ENCODE measurements at regions not wholly inside any gene's neighbourhood (a gene's known extent, or its start where the extent isn't known, plus 50 kb on each side); places are given as distances from the start of the nearest gene placed in this dataset.
A peak's percentile ranks its signal among the peaks of the same experiment; 100 is the strongest.

DNA sequence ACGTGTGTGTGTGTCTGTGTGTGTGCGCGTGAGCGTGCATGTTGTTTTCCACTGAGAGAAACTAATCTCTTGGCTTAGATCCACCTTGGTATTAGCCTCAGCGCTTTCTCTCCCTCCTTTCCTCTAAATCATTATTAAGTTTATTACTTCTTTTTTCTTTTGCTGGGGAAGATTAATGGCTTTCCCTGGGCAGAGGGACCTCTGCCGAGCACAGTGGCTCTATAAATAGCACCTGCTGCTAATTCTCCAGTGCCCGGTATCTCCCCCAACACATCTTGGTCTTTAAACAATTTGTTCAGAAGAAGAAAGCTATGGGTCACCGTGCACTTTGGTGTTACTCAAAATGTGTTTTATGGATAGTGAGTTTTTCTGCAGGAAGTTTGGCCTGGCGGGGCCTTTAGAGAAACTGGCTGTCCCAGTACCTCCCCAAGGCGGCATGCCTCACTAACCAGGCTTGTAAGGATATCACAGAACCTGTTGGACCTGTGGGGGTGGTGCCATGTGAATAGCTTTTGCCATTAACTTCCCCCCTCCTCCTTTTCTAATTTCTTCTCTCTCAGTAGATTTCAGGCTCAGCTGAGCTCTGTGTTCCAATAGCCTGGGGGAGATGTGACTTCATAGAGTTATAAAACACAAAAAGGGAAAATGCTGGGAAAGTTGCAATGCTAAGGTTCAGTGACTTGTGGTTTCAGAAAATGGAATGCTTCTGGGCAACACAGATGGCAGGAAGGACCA is 70.1 kb upstream of the RAB11FIP2 start:
- Histone ChIP-seq H2AFZ (ENCODE audit: low read length) (no peak overlapping the region), H3K27ac (ENCODE audit: low read depth, low read length) (no peak overlapping the region), H3K27me3 (ENCODE audit: insufficient read depth, low read length) (no peaks in the 10 kb centered on the region), H3K4me3 (ENCODE audit: insufficient read depth, low read length) (no peak overlapping the region), H3K79me2 (ENCODE audit: insufficient read depth, low read length) (no peaks in the 10 kb centered on the region), H3K9me3 (ENCODE audit: low read depth, low read length) (no peaks in the 10 kb centered on the region), H3K36me3 (ENCODE audit: insufficient read depth, low read length) (no peaks in the 10 kb centered on the region), H4K20me1 (ENCODE audit: insufficient read depth, low read length) (no peaks in the 10 kb centered on the region), H3K4me1 (ENCODE audit: insufficient read depth, low read length) (no peaks in the 10 kb centered on the region), H3K4me2 (ENCODE audit: insufficient read depth, low read length) (no peak overlapping the region)
- DNase-seq (ENCODE audit: insufficient read length, low spot score, missing footprints): no peak
- TF ChIP-seq, protein P1, sequence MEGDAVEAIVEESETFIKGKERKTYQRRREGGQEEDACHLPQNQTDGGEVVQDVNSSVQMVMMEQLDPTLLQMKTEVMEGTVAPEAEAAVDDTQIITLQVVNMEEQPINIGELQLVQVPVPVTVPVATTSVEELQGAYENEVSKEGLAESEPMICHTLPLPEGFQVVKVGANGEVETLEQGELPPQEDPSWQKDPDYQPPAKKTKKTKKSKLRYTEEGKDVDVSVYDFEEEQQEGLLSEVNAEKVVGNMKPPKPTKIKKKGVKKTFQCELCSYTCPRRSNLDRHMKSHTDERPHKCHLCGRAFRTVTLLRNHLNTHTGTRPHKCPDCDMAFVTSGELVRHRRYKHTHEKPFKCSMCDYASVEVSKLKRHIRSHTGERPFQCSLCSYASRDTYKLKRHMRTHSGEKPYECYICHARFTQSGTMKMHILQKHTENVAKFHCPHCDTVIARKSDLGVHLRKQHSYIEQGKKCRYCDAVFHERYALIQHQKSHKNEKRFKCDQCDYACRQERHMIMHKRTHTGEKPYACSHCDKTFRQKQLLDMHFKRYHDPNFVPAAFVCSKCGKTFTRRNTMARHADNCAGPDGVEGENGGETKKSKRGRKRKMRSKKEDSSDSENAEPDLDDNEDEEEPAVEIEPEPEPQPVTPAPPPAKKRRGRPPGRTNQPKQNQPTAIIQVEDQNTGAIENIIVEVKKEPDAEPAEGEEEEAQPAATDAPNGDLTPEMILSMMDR (IDR thresholded peaks at IDR 0.05; ENCODE audit: extremely low read depth, low read depth, low read length): no peak

DNA sequence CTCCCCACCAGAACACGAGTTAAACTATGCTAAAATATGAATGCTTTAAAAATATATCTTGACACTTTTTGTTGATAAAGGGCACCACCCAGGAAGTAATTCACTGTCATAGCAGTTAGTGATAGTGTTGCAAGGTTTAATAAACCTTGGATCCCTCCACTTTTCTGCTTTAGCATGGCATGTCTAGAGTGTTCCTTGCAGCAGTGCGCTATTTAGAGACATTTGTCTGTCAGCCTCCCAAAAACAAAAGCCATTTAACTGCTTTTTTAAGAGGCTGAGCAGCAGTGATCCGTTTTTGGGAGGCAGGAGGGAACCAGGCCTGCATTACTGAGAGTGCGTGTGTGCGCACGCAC is 69.6 kb upstream of the RAB11FIP2 start:
- no peaks in the 10 kb centered on the region for H3K36me3 ChIP-seq (ENCODE audit: insufficient read depth, low read length)
- H4K20me1 ChIP-seq (ENCODE audit: insufficient read depth, low read length): no peaks in the 10 kb centered on the region
- no peak overlapping the region for H2AFZ ChIP-seq (ENCODE audit: low read length)
- no peak overlapping the region for H3K4me3 ChIP-seq (ENCODE audit: insufficient read depth, low read length)
- no peak overlapping the region for H3K27ac ChIP-seq (ENCODE audit: low read depth, low read length)
- H3K79me2 ChIP-seq (ENCODE audit: insufficient read depth, low read length): no peaks in the 10 kb centered on the region
- no peaks in the 10 kb centered on the region for H3K9me3 ChIP-seq (ENCODE audit: low read depth, low read length)
- H3K4me2 ChIP-seq (ENCODE audit: insufficient read depth, low read length): no peak overlapping the region
- no peaks in the 10 kb centered on the region for H3K27me3 ChIP-seq (ENCODE audit: insufficient read depth, low read length)
- no peak for DNase-seq (ENCODE audit: insufficient read length, low spot score, missing footprints)
- no peaks in the 10 kb centered on the region for H3K4me1 ChIP-seq (ENCODE audit: insufficient read depth, low read length)
- TF ChIP-seq, protein P1 (IDR thresholded peaks at IDR 0.05; ENCODE audit: extremely low read depth, low read depth, low read length): no peak

DNA sequence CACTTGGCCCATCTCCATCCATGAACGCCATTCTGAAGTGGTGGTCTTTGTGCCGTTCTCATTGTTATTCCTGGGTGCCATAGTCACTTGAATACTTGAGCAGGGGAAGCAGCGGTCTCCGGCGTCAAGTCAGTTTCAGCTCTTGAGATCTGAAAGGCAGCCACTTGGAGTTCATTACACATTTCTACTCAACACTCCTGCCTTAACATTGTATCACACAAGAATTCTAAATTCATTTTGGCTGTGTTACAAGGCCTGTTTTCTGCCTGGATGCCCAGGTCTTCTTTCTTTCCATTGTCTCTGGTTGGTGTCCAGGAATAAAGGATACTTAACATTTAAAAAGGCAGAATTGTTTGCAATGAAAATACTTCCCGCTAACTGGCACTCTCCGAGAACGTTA is 69.0 kb upstream of the RAB11FIP2 start:
- H3K36me3 ChIP-seq (ENCODE audit: insufficient read depth, low read length): no peaks in the 10 kb centered on the region
- TF ChIP-seq, protein P1 (IDR thresholded peaks at IDR 0.05; ENCODE audit: extremely low read depth, low read depth, low read length): no peak
- H3K9me3 ChIP-seq (ENCODE audit: low read depth, low read length): no peaks in the 10 kb centered on the region
- no peak overlapping the region for H3K4me3 ChIP-seq (ENCODE audit: insufficient read depth, low read length)
- no peaks in the 10 kb centered on the region for H3K79me2 ChIP-seq (ENCODE audit: insufficient read depth, low read length)
- peak; percentile 45 for DNase-seq (ENCODE audit: insufficient read length, low spot score, missing footprints)
- no peak overlapping the region for H2AFZ ChIP-seq (ENCODE audit: low read length)
- H3K4me2 ChIP-seq (ENCODE audit: insufficient read depth, low read length): no peak overlapping the region
- no peaks in the 10 kb centered on the region for H3K27me3 ChIP-seq (ENCODE audit: insufficient read depth, low read length)
- H3K4me1 ChIP-seq (ENCODE audit: insufficient read depth, low read length): no peaks in the 10 kb centered on the region
- no peak overlapping the region for H3K27ac ChIP-seq (ENCODE audit: low read depth, low read length)
- no peaks in the 10 kb centered on the region for H4K20me1 ChIP-seq (ENCODE audit: insufficient read depth, low read length)

DNA sequence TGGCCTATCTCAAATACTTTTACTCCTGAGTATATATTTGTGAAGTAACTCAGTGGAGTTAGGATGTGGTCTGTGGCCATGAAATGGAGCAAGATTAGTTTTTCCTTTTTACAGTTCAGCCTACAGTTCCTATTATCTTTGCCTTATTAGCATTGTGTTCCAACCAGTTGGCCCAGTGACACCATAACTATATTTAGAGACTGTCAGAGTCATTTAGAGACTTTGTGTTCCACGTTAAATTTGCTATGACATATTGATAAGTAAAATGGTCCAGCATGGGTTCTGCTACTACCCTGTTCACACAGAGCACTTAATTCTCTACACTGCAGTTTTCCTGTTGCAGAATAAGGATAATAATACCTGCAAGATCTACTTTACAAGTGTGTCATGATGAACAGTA is 68.3 kb upstream of the RAB11FIP2 start:
- no peaks in the 10 kb centered on the region for H3K36me3 ChIP-seq (ENCODE audit: insufficient read depth, low read length)
- H3K4me1 ChIP-seq (ENCODE audit: insufficient read depth, low read length): no peaks in the 10 kb centered on the region
- no peak overlapping the region for H3K4me2 ChIP-seq (ENCODE audit: insufficient read depth, low read length)
- H3K4me3 ChIP-seq (ENCODE audit: insufficient read depth, low read length): no peak overlapping the region
- no peaks in the 10 kb centered on the region for H3K9me3 ChIP-seq (ENCODE audit: low read depth, low read length)
- H2AFZ ChIP-seq (ENCODE audit: low read length): no peak overlapping the region
- H3K27me3 ChIP-seq (ENCODE audit: insufficient read depth, low read length): no peaks in the 10 kb centered on the region
- H3K79me2 ChIP-seq (ENCODE audit: insufficient read depth, low read length): no peaks in the 10 kb centered on the region
- no peaks in the 10 kb centered on the region for H4K20me1 ChIP-seq (ENCODE audit: insufficient read depth, low read length)
- H3K27ac ChIP-seq (ENCODE audit: low read depth, low read length): no peak overlapping the region
- no peak for DNase-seq (ENCODE audit: insufficient read length, low spot score, missing footprints)
- TF ChIP-seq, protein P1 (IDR thresholded peaks at IDR 0.05; ENCODE audit: extremely low read depth, low read depth, low read length): no peak

All from osteoblast (primary cell).